Psoas muscle (tissue), 7 donors: ENCODE measurements at regions not wholly inside any gene's neighbourhood (a gene's known extent, or its start where the extent isn't known, plus 50 kb on each side); places are given as distances from the start of the nearest gene placed in this dataset.

Experiments used
- ATAC-seq, 4 donors: fragments of 200-7000 bp; cut with Tn5 transposase; one replicate each; pipeline ENCODE4 v1.9.1; 2020; ENCODE audit warnings: moderate library complexity in 3 of 4, mild to moderate bottlenecking in 2 of 4
- DNase-seq, 2 donors: peaks; one replicate each; pipeline ENCODE4 v3.0.0-alpha.2; 2020
- H3K27ac ChIP-seq: fragments of 200-600 bp; one replicate; pipeline ENCODE4 v1.8.0; 2022
- H3K27me3 ChIP-seq, 3 donors: fragments of 200-600 bp in 1 of 3; one replicate each; pipeline versions ENCODE4 v1.6.1 to v1.8.0; 2013 to 2022; ENCODE audit warnings: low read length in 2 of 3, mild to moderate bottlenecking in 2 of 3, moderate library complexity in 1 of 3; ENCODE audit not compliant: insufficient read depth in 3 of 3
- H3K36me3 ChIP-seq, 2 donors: fragments of 200-600 bp in 1 of 2; one replicate each; pipeline versions ENCODE4 v1.6.1 to v1.8.0; 2013 to 2022; ENCODE audit warnings: low read depth in 1 of 2, mild to moderate bottlenecking in 1 of 2, moderate library complexity in 1 of 2; ENCODE audit not compliant: insufficient read depth in 1 of 2
- H3K4me1 ChIP-seq: fragments of 200-600 bp; one replicate; pipeline ENCODE4 v1.8.0; 2022
- H3K4me3 ChIP-seq: fragments of 200-600 bp; one replicate; pipeline ENCODE4 v1.8.0; 2022; ENCODE audit warnings: mild to moderate bottlenecking
- H3K9me3 ChIP-seq: fragments of 200-600 bp; one replicate; pipeline ENCODE4 v1.8.0; 2022
- CTCF ChIP-seq: fragments of 200-600 bp; IDR thresholded peaks from one replicate; pipeline ENCODE4 v1.8.0; 2022; ENCODE audit warnings: antibody characterized with exemption
- WGBS, 3 donors: extraction: QIAGEN DNeasy Blood & Tissue Kit; methylation state at CpG; one replicate each; pipeline versions ENCODE4 v1.1.6 to v1.1.7; 2013; 5-methylcytosine and 5-hydroxymethylcytosine counted together
- intact Hi-C, 2 donors: fragments of 100-400 bp; cut with DNase I; formaldehyde crosslinking; loops; one replicate each; pipeline versions ENCODE4 v1.11.0 to v1.14.2; 2022
- donor health status: healthy with polysubstance abuse.
- donor health status: DM: no; HTN: no; CAD: no; lungs with moderate emphysema.
- donor health status: Bipolar disorder and iron deficiency.
- donor health status: healthy.
- donor health status: DM: yes; HTN: yes; CAD: no.
- donor health status: DM: no; HTN: no; CAD: no.
- donor health status: DM: yes; HTN: yes; CAD: no.

GRCh38 chr2:241936457-241937133 is 67.1 kb downstream of the RTP5 start:
- WGBS, 3 donors = 67 to 78% (median 70%) methylated on average over 48 to 55 of the region's 55 CpGs
- ATAC-seq (no peak), DNase-seq (no peak)
- no peak for TF ChIP-seq CTCF
- H3K4me1 ChIP-seq = no peaks in the 10 kb centered on the region
- H3K27ac ChIP-seq = no peak overlapping the region
- H3K36me3 ChIP-seq = no peaks in the 10 kb centered on the region
- no peaks in the 10 kb centered on the region for H3K9me3 ChIP-seq
- H3K27me3 ChIP-seq = peaks cover 0 to 10% (median 2%) of the 10 kb centered on the region in 3 donors
- H3K4me3 ChIP-seq = no peak overlapping the region
- intact Hi-C loops = no loop called here

GRCh38 chr2:241937297-241937696 is 67.8 kb downstream of the RTP5 start:
- H3K4me1 ChIP-seq = no peaks in the 10 kb centered on the region
- H3K4me3 ChIP-seq = no peak overlapping the region
- DNase-seq (no peak), ATAC-seq (no peak)
- no peaks in the 10 kb centered on the region for H3K36me3 ChIP-seq
- WGBS, 3 donors = 91 to 93% (median 93%) methylated on average over 15 of the region's 15 CpGs
- TF ChIP-seq CTCF = no peak
- no peak overlapping the region for H3K27ac ChIP-seq
- H3K9me3 ChIP-seq = no peaks in the 10 kb centered on the region
- peaks cover 0 to 10% (median 8%) of the 10 kb centered on the region in 3 donors for H3K27me3 ChIP-seq
- intact Hi-C loops = no loop called here

- Histone ChIP-seq H3K4me1 (no peaks in the 10 kb centered on the region), H3K27me3 (peaks cover 0 to 18% (median 8%) of the 10 kb centered on the region in 3 donors), H3K4me3 (no peak overlapping the region), H3K27ac (no peak overlapping the region), H3K9me3 (no peaks in the 10 kb centered on the region), H3K36me3 (no peaks in the 10 kb centered on the region)
- no peak for ATAC-seq
- 74 to 79% (median 75%) methylated on average over 7 of the region's 7 CpGs for WGBS, 3 donors
- no peak for TF ChIP-seq CTCF
- intact Hi-C loops = no loop called here
- no peak for DNase-seq
Observed at GRCh38 chr2:241939541-241939940, 70.0 kb downstream of the RTP5 start.

GRCh38 chr2:241940329-241940728 is 70.8 kb downstream of the RTP5 start:
- no peak for TF ChIP-seq CTCF
- H3K27ac ChIP-seq = no peak overlapping the region
- intact Hi-C loops = no loop called here
- 92 to 93% (median 93%) methylated on average over 7 of the region's 7 CpGs for WGBS, 3 donors
- no peak for ATAC-seq
- H3K36me3 ChIP-seq = no peaks in the 10 kb centered on the region
- peaks cover 0 to 23% (median 6%) of the 10 kb centered on the region in 3 donors for H3K27me3 ChIP-seq
- DNase-seq = no peak
- no peaks in the 10 kb centered on the region for H3K9me3 ChIP-seq
- H3K4me1 ChIP-seq = no peaks in the 10 kb centered on the region
- H3K4me3 ChIP-seq = no peak overlapping the region
